ENCODE measurements at regions not wholly inside any gene's neighbourhood (a gene's known extent, or its start where the extent isn't known, plus 50 kb on each side); places are given as distances from the start of the nearest gene placed in this dataset.

DNA sequence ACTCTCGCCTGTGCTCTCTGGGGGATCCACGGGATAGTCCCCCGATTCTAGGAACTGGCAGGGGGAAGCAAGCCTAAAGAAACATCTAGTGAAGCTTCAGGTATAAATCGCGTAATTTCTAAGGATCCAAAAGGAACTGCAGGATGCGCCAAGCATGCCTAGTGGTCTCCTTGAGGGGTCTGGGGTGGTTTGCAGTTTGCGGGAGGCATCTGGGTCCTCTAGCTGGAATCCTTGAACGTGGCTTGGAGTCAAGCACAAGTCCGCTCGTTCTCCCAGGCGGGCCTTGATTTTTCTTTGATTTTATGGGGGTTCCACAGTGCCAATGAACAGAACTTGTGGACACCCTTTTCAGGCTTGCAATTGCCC, 1000.5 kb downstream of the KCNJ18 start:
- WGBS (ENCODE audit: insufficient coverage, low coverage, low lambda C conversion rate, missing lambda C conversion rate), result 64% methylated on average over 6 of the region's 11 CpGs
- H3K9me3 ChIP-seq, result peaks cover 0 to 3% (median 0%) of the 10 kb centered on the region in 4 donors

GRCh38 chr17:22694362-22695227, 1002.3 kb downstream of the KCNJ18 start:
- H3K36me3 ChIP-seq, result no peaks in the 10 kb centered on the region
- H3K27me3 ChIP-seq, result no peaks in the 10 kb centered on the region
- no peak for DNase-seq
- H3K9me3 ChIP-seq, result peaks cover 0 to 3% (median 0%) of the 10 kb centered on the region in 4 donors
- ATAC-seq, result peak in 1 of 4 donors; percentile 33
- intact Hi-C loops (cut with DNase I), result no loop called here
- TF ChIP-seq POLR2A (IDR thresholded peaks at IDR 0.05), result no peak
- peak in 1 of 4 donors; percentile 18 for TF ChIP-seq CTCF (IDR thresholded peaks at IDR 0.05)
- no peak overlapping the region for H3K27ac ChIP-seq
- H3K4me3 ChIP-seq, result no peak overlapping the region
- H3K4me1 ChIP-seq, result no peaks in the 10 kb centered on the region
- WGBS (ENCODE audit: insufficient coverage, low coverage, low lambda C conversion rate, missing lambda C conversion rate), result 67% methylated on average over 7 of the region's 33 CpGs

More for the DNA sequence above, 1000.5 kb downstream of the KCNJ18 start:
- no peak for TF ChIP-seq POLR2A (IDR thresholded peaks at IDR 0.05)
- TF ChIP-seq CTCF (IDR thresholded peaks at IDR 0.05), result no peak
- Histone ChIP-seq H3K27ac (no peak overlapping the region), H3K27me3 (no peaks in the 10 kb centered on the region), H3K4me3 (no peak overlapping the region), H3K36me3 (no peaks in the 10 kb centered on the region), H3K4me1 (no peaks in the 10 kb centered on the region)
- DNase-seq, result no peak
- intact Hi-C loops (cut with DNase I), result no loop called here
- ATAC-seq, result no peak

GRCh38 chr17:22695228-22695619, 1002.9 kb downstream of the KCNJ18 start:
- no CpG with 5 or more reads among the region's 13 CpGs for WGBS (ENCODE audit: insufficient coverage, low coverage, low lambda C conversion rate, missing lambda C conversion rate)
- Histone ChIP-seq H3K27me3 (no peaks in the 10 kb centered on the region), H3K4me1 (no peaks in the 10 kb centered on the region), H3K36me3 (no peaks in the 10 kb centered on the region), H3K27ac (no peak overlapping the region), H3K9me3 (peaks cover 0 to 3% (median 0%) of the 10 kb centered on the region in 4 donors), H3K4me3 (no peak overlapping the region)
- ATAC-seq (peak in 1 of 4 donors; percentile 16), DNase-seq (no peak)
- intact Hi-C loops (cut with DNase I), result no loop called here
- TF ChIP-seq POLR2A (IDR thresholded peaks at IDR 0.05), result no peak
- TF ChIP-seq CTCF (IDR thresholded peaks at IDR 0.05), result no peak

- ATAC-seq, result peak in 1 of 4 donors; percentile 25
- intact Hi-C loops (cut with DNase I), result no loop called here
- no peak for TF ChIP-seq CTCF (IDR thresholded peaks at IDR 0.05)
- TF ChIP-seq POLR2A (IDR thresholded peaks at IDR 0.05), result no peak
Measured at GRCh38 chr17:22703204-22703603, 1010.9 kb downstream of the KCNJ18 start.

More at GRCh38 chr17:22703204-22703603, 1010.9 kb downstream of the KCNJ18 start:
- H3K4me1 ChIP-seq, result no peaks in the 10 kb centered on the region
- H3K4me3 ChIP-seq, result no peak overlapping the region
- H3K27ac ChIP-seq, result no peak overlapping the region
- 60% methylated on average over 10 of the region's 14 CpGs for WGBS (ENCODE audit: insufficient coverage, low coverage, low lambda C conversion rate, missing lambda C conversion rate)
- DNase-seq, result no peak
- no peaks in the 10 kb centered on the region for H3K36me3 ChIP-seq
- H3K27me3 ChIP-seq, result no peaks in the 10 kb centered on the region
- H3K9me3 ChIP-seq, result no peaks in the 10 kb centered on the region

Measured in right lobe of liver (tissue), 6 donors.